ENCODE measurements at regions not wholly inside any gene's neighbourhood (a gene's known extent, or its start where the extent isn't known, plus 50 kb on each side); places are given as distances from the start of the nearest gene placed in this dataset.

DNA sequence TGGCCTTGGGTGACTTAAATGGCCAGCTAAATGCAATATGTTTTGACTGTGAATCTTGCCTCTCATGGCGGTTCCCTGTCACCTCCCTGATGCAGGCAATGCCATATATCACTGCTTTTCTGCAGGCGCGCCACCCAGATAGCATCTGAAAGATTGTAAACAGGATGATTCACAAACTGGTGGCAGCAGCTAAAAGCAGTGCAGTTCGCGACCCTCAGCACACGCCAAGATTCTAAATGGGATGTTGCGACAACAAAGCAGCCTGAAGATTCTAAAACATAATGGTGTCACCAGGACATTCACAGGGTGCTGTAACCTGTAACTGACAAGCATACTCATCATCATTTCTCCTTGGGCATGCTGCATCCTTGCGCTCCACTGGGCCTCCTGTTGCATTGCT, 440.4 kb upstream of the CADM1 start:
- TF ChIP-seq, protein P1, sequence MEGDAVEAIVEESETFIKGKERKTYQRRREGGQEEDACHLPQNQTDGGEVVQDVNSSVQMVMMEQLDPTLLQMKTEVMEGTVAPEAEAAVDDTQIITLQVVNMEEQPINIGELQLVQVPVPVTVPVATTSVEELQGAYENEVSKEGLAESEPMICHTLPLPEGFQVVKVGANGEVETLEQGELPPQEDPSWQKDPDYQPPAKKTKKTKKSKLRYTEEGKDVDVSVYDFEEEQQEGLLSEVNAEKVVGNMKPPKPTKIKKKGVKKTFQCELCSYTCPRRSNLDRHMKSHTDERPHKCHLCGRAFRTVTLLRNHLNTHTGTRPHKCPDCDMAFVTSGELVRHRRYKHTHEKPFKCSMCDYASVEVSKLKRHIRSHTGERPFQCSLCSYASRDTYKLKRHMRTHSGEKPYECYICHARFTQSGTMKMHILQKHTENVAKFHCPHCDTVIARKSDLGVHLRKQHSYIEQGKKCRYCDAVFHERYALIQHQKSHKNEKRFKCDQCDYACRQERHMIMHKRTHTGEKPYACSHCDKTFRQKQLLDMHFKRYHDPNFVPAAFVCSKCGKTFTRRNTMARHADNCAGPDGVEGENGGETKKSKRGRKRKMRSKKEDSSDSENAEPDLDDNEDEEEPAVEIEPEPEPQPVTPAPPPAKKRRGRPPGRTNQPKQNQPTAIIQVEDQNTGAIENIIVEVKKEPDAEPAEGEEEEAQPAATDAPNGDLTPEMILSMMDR (IDR thresholded peaks at IDR 0.05; ENCODE audit: poor library complexity, severe bottlenecking): no peak
- TF ChIP-seq RAD21 (conservative IDR thresholded peaks at IDR 0.05): no peak
- no peak for TF ChIP-seq EZH2 (IDR thresholded peaks at IDR 0.05; ENCODE audit: borderline replicate concordance, insufficient read depth, low read length, poor library complexity, severe bottlenecking)
- TF ChIP-seq EP300 (conservative IDR thresholded peaks at IDR 0.05; ENCODE audit: poor library complexity, severe bottlenecking): peak; percentile 54
- peak; percentile 73 for TF ChIP-seq POLR2AphosphoS5 (IDR thresholded peaks at IDR 0.05)
- no peak for TF ChIP-seq TAF1 (IDR thresholded peaks at IDR 0.05; ENCODE audit: low read depth)

Measured in neural cell (in vitro differentiated cells).